ENCODE measurements at regions not wholly inside any gene's neighbourhood (a gene's known extent, or its start where the extent isn't known, plus 50 kb on each side); places are given as distances from the start of the nearest gene placed in this dataset.
"Not testable (repeated sequence)": the region's sequence is repeated elsewhere in the genome, so short reads cannot be mapped to it uniquely, and the experiment has no call there.

- TF ChIP-seq CTCF, EP300 (IDR thresholded peaks at IDR 0.05): not testable (repeated sequence)
These were observed 119.8 kb upstream of the NETO1 start for GRCh38 chr18:72987570-72987969.
